NCI-H1436 (cell line): ENCODE measurements at regions not wholly inside any gene's neighbourhood (a gene's known extent, or its start where the extent isn't known, plus 50 kb on each side); places are given as distances from the start of the nearest gene placed in this dataset.
"Not testable (repeated sequence)": the region's sequence is repeated elsewhere in the genome, so short reads cannot be mapped to it uniquely, and the experiment has no call there.

Experiments
- DNase-seq: peaks from one replicate; lab custom pipeline; 2025; lab: John Stamatoyannopoulos, UW

GRCh38 chr5:87198010-87198409, 69.7 kb upstream of the RASA1 start:
- DNase-seq, result no peak

DNA sequence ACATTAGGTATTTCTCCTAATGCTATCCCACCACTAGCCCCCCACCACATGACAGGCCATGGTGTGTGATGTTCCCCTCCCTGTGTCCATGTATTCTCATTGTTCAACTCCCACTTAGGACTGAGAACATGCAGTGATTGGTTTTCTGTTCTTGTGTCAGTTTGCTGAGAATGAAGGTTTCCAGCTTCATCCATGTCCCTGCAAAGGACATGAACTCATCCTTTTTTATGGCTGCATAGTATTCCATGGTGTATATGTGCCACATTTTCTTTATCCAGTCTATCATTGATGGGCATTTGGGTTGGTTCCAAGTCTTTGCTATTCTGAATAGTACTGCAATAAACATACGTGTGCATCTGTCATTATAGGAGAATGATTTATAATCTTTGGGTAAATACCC, 68.4 kb upstream of the RASA1 start:
- DNase-seq, result not testable (repeated sequence)

GRCh38 chr5:87199704-87200103, 68.0 kb upstream of the RASA1 start:
- DNase-seq, result not testable (repeated sequence)

DNA sequence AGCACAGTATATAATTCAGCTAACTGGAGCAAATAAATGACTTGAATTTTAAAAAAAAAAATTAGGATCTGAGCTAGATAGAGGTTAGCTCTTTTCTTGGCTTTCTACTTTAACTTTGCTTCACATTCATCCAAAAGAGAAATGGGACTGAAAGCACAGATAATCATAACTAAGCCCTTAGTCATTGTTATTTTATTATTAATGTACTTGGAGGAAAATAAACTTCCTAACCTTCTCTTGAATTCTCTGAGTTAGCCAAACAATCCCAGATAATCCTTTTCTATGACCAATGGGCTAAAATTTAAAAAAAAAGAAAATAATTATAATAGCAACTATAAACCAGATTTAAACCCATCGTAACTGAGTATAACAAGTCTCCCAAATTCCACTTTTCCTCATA, 57.6 kb upstream of the RASA1 start:
- DNase-seq, result no peak

DNA sequence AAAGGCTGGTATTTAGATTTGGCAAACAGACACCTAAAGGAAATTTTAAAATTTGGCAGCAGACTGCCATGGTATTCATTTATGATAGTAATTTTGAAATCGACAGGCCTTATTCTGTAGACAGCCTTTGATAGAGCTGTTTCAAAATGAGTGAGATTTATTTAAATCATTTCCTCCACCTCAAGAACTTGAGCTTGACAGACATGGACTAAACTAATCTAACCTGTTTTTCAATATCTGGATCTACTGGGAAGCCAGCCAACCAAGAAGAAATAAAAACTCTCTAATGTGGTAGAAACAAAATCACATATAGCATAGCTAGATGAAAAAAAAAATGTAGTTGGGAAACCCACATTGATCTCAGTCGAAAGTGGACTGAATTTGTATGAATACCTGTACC, 56.9 kb upstream of the RASA1 start:
- DNase-seq, result no peak

DNA sequence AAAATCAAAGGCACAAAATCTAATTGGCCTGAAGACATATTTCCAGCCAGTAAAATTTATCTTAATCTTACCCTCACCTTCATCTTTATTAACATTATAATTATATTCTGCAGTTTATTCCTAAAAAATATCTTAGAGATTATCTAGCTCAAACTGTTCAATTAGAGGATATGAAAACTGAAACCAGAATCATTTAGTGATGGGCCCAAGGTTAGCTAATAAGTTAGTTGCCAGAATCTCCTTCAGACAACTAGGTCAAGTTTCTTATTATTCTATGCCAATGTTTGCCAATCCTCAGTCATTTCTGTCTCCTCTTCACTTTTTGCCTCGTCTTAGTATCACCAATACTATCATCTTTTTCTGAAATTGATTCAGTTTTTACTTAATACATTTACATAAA, 56.0 kb upstream of the RASA1 start:
- no peak for DNase-seq

DNA sequence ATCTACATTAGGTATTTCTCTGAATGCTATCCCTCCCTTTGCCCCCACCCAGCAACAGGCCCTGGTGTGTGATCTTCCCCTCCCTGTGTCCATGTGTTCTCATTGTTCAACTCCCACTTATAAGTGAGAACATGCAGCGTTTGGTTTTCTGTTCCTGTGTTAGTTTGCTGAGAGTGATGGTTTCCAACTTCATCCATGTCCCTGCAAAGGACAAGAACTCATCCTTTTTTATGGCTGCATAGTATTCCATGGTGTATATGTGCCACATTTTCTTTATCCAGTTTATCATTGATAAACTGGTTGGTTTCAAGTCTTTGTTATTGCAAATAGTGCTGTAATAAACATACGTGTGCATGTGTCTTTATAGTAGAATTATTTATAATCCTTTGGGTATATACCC, 55.5 kb upstream of the RASA1 start:
- DNase-seq, result not testable (repeated sequence)

DNA sequence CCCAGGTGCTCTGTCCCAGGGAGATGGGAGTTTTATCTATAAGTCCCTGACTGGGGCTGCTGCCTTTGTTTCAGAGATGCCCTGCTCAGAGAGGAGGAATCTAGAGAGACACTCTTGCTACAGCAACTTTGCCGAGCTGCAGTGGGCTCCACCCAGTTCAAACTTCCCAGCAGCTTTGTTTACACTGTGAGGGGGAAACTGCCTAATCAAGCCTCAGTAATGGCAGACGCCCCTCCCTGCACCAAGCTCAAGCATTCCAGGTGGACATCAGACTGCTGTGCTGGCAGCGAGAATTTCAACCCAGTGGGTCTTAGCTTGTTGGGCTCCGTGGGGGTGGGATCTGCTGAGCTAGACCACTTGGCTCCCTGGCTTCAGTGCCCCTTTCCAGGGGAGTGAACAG, 50.2 kb upstream of the RASA1 start:
- not testable (repeated sequence) for DNase-seq
